GM20000 (cell line): ENCODE measurements at regions not wholly inside any gene's neighbourhood (a gene's known extent, or its start where the extent isn't known, plus 50 kb on each side); places are given as distances from the start of the nearest gene placed in this dataset.
"Not testable (repeated sequence)": the region's sequence is repeated elsewhere in the genome, so short reads cannot be mapped to it uniquely, and the experiment has no call there.

Experiments used
- DNase-seq: peaks from one replicate; pipeline ENCODE4 v3.0.0; 2012; ENCODE audit warnings: low spot score
- CTCF ChIP-seq: IDR thresholded peaks from 2 replicates; pipeline ENCODE4 v1.5.1; 2012; ENCODE audit warnings: mild to moderate bottlenecking, control low read depth; ENCODE audit errors: extremely low read depth, missing control alignments

- TF ChIP-seq CTCF = no peak
- no peak for DNase-seq
These were observed 192.9 kb upstream of the NECTIN3 start for GRCh38 chr3:110878692-110879091.

GRCh38 chr3:110881069-110881468 is 190.5 kb upstream of the NECTIN3 start:
- DNase-seq = peak; percentile 9
- TF ChIP-seq CTCF = no peak

- no peak for DNase-seq
- no peak for TF ChIP-seq CTCF
These were observed 185.3 kb upstream of the NECTIN3 start for GRCh38 chr3:110886222-110886893.

- DNase-seq = no peak
- no peak for TF ChIP-seq CTCF
These were observed 184.4 kb upstream of the NECTIN3 start for GRCh38 chr3:110887176-110887575.

- not testable (repeated sequence) for DNase-seq
These were observed 182.8 kb upstream of the NECTIN3 start for GRCh38 chr3:110888625-110889375.

- DNase-seq = not testable (repeated sequence)
These were observed 182.3 kb upstream of the NECTIN3 start for GRCh38 chr3:110889376-110889699.

- no peak for TF ChIP-seq CTCF
- DNase-seq = no peak
These were observed 177.0 kb upstream of the NECTIN3 start for GRCh38 chr3:110894574-110894973.

- DNase-seq = no peak
- no peak for TF ChIP-seq CTCF
These were observed 176.6 kb upstream of the NECTIN3 start for GRCh38 chr3:110895054-110895453.
